Hematopoietic multipotent progenitor cell treated with erythropoietin and hydrocortisone succinate and interleukin-3 and kit ligand, for 6 days (in vitro differentiated cells): ENCODE measurements at regions not wholly inside any gene's neighbourhood (a gene's known extent, or its start where the extent isn't known, plus 50 kb on each side); places are given as distances from the start of the nearest gene placed in this dataset.
"Not testable (repeated sequence)": the region's sequence is repeated elsewhere in the genome, so short reads cannot be mapped to it uniquely, and the experiment has no call there.

Experiments used
- DNase-seq: peaks from one replicate; pipeline ENCODE4 v3.0.0-alpha.2; 2015

GRCh38 chr7:106562711-106563366 is 98.1 kb downstream of the CCDC71L start:
- peak; percentile 48 for DNase-seq

- no peak for DNase-seq
Observed at GRCh38 chr7:106561666-106562411, 99.1 kb downstream of the CCDC71L start.

DNA sequence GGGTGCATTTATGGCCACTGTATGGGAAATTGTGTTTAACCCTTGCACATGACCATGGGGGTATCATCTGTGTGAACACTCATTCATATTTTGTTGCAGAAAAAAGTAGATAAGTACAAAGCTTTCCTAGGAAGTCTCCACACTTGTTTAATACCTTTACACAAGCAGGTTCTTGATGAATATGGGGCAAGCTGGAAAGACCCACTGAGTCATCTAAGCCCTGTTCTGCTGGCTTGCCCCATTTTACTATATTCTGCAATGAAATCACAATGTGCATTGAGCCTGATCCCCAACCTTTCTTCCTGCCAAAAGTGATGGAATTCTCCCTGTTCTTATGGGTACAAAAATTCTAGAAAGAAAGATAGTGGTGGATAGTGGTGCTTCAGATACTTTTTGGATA is 99.8 kb downstream of the CCDC71L start:
- DNase-seq = no peak

- DNase-seq = no peak
Observed at GRCh38 chr7:106560482-106560881, 100.5 kb downstream of the CCDC71L start.

DNA sequence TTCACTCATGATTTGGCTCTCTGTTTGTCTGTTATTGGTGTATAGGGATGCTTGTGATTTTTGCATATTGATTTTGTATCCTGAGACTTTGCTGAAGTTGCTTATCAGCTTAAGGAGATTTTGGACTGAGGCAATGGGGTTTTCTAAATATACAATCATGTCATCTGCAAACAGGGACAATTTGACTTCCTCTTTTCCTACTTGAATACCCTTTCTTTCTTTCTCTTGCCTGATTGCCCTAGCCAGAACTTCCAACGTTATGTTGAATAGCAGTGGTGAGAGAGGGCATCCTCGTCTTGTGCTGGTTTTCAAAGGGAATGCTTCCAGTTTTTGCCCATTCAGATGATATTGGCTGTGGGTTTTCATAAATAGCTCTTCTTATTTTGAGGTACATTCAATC is 104.7 kb downstream of the CCDC71L start:
- DNase-seq = not testable (repeated sequence)

- not testable (repeated sequence) for DNase-seq
Observed at GRCh38 chr7:106554623-106555022, 106.3 kb downstream of the CCDC71L start.

DNA sequence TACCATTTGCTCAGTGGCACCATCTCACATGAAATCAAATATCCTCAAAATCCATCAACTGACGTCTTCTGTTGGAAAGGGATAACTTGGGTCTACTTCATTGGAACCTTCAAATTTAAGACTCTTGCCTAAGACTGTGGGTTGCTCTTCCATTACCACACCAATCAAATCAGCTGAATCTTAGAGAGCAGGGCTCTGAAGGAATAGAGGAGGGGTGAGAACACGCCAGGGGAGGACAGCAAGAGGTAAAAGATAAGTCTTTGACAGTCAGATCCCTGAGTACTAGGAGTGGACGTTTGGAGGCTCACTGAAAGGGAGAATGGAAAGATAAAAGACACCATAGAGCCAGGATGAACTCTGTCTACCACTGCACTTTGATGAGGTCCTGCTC is 107.5 kb downstream of the CCDC71L start:
- DNase-seq = no peak

DNA sequence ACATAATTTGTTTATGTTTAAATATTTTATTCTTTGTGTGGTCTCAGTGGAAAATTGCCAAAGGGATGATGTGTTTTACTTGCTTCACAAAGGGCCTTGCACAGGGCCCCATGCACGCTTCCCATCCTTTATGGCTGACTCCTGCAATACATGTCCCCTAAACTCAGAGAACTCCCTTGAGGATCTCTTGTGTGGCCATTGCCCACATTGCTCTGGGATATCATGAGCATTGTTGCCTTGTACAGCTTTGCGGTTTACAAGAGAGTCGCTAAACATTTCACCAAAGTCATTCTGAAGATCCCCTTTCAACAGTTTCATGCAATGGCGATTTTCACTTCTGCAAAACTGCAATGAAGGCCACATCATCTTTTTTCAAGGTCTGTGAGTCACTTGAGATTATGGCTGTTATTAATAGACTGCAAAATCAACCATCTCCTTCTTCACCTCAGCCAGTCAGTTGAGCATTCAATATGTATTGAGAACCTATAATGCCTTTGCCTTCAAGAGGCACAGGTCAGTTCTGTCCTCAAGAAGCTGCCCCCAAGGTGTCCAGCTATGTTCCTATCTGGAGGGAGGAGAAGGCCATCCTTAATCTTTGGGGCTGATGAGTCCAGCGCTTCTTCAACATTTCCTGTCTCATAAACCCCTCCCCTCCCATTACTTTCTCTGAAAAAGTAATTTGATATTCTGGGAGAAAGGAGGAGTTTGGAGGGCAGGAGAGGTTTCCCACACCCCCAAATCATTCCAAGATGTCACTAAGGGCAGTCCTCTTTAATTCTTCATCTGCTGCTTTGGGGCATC is 108.1 kb downstream of the CCDC71L start:
- DNase-seq = no peak

DNA sequence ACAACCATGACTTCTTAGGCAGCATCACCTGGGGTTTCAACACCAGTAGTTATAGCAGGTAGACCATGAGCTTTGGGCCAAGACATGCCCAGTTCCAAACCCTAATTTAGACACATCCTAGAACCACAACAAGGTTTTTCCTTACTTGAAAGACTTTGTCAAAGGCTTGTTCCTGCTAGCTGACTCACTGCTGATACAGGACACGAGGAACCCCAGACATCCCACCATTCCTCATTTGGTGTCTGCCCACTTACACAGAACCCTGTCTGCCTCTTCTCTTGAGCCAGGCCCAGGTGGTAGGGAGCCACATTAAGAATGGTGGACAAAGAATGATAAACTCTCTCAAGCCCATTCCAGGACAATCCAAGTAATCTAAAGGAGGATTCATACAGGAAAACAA is 109.0 kb downstream of the CCDC71L start:
- DNase-seq = no peak

- no peak for DNase-seq
Observed at GRCh38 chr7:106548491-106548890, 112.5 kb downstream of the CCDC71L start.

DNA sequence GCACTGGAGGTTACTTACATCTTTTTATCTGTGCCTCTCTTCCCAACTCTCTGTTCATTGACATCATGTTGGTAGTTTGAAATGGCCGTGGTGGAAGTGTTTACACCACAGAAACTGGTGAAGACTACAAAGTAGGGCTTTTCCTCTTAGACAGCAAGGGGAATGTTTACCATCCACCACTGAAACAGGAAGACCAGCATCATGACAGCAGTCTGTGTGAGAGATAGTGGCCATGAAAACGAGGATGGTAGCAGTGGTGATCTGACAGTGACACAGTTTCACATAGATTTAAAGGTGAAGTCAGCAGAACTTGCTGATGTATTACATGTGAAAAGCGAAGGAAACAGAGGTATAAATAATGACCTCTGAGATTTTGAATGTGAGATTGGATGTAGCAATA is 115.7 kb downstream of the CCDC71L start:
- DNase-seq = no peak

- no peak for DNase-seq
Observed at GRCh38 chr7:106543221-106543757, 117.7 kb downstream of the CCDC71L start.

DNA sequence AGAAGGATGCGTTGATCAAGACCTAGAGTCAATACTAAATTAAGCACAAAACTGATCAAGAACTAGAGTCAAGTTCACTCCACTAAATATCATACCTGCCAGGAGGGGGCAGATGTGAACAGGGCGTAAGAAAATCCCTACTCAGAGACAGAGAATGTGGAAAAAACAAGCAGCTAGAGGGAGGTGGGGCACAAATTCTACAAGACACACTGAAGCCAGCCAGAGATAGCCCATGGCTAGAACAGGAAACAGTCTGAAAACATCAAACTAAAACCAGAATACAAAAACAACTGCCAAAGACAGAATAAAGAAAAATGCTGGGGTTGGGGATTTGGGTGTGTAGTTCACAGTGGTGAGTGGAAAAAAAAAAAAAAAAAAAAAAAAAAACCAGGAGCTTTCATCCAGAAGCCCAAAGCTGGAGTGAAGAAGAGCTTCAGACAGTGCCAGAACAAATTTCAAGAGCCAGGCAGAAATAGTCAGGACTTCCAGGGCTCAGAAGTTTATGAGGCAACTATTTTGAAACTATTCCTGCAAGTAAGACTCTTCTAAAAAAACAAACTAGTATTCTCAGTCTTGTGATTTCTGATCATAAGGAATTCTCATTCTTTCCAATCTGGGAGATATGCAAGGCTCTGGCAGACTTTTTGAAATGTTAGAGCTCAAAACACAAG is 118.3 kb downstream of the CCDC71L start:
- peak; percentile 90 for DNase-seq

DNA sequence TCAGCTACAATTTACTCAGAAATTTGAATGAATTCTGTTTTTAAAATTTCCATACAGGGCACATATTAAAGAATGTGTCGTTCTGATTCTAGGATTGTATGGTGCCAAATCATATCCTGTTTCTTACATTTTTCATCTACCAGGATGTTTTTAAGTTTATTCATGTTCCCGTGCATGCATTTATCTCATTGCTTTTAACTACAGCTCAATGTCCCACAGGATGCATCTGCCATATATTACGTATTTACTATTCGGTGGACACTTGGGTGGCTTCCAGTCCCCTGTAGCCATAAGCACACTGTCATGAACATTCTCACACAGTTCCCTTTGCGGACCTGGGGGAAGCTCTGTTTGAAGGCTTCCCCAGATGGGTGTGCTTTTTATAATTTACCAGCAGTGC is 122.3 kb downstream of the CCDC71L start:
- DNase-seq = no peak

- no peak for DNase-seq
Observed at GRCh38 chr7:106537119-106537518, 123.8 kb downstream of the CCDC71L start.

- DNase-seq = no peak
Observed at GRCh38 chr7:106536079-106536478, 124.9 kb downstream of the CCDC71L start.

DNA sequence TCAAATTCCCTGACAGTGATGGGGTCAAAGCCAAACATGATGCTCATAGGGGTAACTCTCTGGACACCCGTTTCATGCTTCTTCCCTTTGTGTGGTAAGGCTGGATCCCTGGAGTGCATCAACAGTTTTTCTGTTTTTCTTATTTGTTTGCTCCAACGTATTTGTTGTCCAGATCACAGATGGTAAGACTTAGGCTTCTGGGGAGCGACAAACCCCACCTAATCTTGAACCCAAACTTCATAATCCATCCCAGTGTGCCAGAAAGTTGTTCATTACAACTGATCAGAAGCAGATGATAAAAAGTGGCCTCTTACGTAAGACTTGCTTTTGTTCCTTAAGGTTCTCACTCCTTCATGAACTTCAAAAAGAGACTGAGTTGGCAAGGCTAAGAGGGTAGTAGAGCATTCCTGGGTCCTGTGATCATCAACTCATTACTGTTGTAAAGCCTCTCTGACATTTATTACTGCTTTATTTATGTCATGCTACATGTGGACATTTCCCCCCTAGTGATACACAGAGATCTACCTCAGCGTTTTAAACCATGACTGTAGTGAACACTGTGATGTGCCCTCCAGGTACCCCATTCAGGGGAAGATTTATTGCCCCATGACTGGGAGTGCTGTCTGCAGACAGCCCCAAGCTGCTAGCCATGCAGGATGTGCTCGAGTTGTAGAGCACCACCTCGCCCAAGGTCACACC is 125.6 kb downstream of the CCDC71L start:
- no peak for DNase-seq

- DNase-seq = no peak
Observed at GRCh38 chr7:106534271-106534846, 126.6 kb downstream of the CCDC71L start.

DNA sequence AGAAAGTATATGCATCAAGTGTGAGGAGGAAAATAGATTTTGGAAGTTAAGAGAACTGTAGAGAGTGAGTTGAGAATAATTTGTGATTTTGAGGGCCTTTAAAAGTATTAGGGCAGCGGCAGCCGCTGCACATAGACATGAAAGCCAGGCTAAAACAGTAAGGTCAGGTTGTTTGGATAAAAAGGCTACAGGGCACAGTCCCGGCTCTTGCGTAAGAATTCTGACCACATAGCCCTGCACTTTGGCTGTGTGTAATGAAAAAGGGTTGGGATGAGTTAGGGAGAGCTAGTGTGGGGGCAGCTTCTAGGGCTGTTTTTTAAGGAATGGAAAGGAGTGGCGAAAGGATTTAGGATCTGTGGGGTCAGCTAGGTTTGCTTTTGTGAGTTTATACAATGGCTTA is 130.8 kb downstream of the CCDC71L start:
- DNase-seq = not testable (repeated sequence)

- DNase-seq = not testable (repeated sequence)
Observed at GRCh38 chr7:106526617-106527016, 134.3 kb downstream of the CCDC71L start.

DNA sequence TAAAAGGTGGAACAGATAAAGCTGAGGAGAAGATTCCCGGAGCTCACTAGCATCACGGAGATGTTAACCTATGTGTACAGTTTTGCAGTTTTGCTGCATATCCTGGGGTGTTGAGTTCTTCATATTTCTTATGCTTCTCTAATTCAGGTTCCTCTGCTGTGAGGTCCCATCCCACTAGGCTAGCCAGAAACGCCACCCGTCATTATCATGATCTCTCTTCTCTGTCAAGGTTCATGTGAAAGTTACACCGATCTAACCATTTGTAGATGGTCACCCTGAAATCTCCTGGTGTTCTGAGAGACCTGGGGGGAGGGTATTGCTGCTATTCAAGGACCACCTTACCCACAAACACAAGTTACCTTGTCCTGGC is 136.3 kb downstream of the CCDC71L start:
- DNase-seq = peak; percentile 15

GRCh38 chr7:106523482-106523881 is 137.5 kb downstream of the CCDC71L start:
- DNase-seq = no peak
